Endothelial cell of umbilical vein (primary cell): ENCODE measurements at regions not wholly inside any gene's neighbourhood (a gene's known extent, or its start where the extent isn't known, plus 50 kb on each side); places are given as distances from the start of the nearest gene placed in this dataset.

Experiments used
- BruUV-seq: library from RNA; stranded (reverse); fragments of 400-500 nt; replicated peaks from 2 replicates; lab custom pipeline; 2021; lab: Mats Ljungman, UMichigan
- CTCF ChIA-PET: fragments of 300-600, 350-600 bp; sonication (Branson Sonifier 250); formaldehyde crosslinking; loops from one replicate; lab custom pipeline; 2021; ENCODE audit warnings: antibody characterized with exemption, inconsistent platforms; lab: Charles Lee
- POLR2A ChIA-PET: fragments of 300-600, 350-600 bp; sonication (Branson Sonifier 250); formaldehyde crosslinking; loops from one replicate; lab custom pipeline; 2021; ENCODE audit warnings: antibody characterized with exemption, inconsistent platforms; lab: Charles Lee
- DNase-seq: peaks from one replicate; pipeline ENCODE4 v3.0.0-alpha.2; 2011; ENCODE audit warnings: low read depth, low spot score
- FAIRE-seq: peaks from 2 replicates; lab custom pipeline; 2011; peaks lifted over from hg19 to GRCh38; lab: Jason Lieb, UNC
- H2AFZ ChIP-seq: 2 replicates; pipeline ENCODE4 v1.6.0; 2012; ENCODE audit warnings: low read depth, low read length, control low read depth, inconsistent platforms
- H3K27ac ChIP-seq: 2 replicates; pipeline ENCODE4 v1.5.1; 2011; ENCODE audit warnings: low read depth, mild to moderate bottlenecking, control low read depth, low read length, moderate library complexity; ENCODE audit not compliant: insufficient read depth
- H3K27me3 ChIP-seq, 2 experiments: 2 replicates each; pipeline versions ENCODE4 v1.6.0 to v1.6.1; 2011; ENCODE audit warnings: low read length in 2 of 2, mixed read lengths in 1 of 2; ENCODE audit not compliant: control insufficient read depth in 2 of 2, insufficient read depth in 2 of 2
- H3K36me3 ChIP-seq, 2 experiments: 2 replicates in 1 of 2; 3 replicates in 1 of 2; pipeline ENCODE4 v1.5.1; 2011; ENCODE audit warnings: low read length in 2 of 2, mild to moderate bottlenecking in 1 of 2, moderate library complexity in 1 of 2; ENCODE audit not compliant: control insufficient read depth in 2 of 2, insufficient read depth in 2 of 2; ENCODE audit errors: extremely low read depth in 1 of 2
- H3K4me1 ChIP-seq: 3 replicates; pipeline ENCODE4 v1.5.1; 2011; ENCODE audit warnings: mild to moderate bottlenecking, low read length; ENCODE audit not compliant: control insufficient read depth, insufficient read depth; ENCODE audit errors: extremely low read depth
- H3K4me2 ChIP-seq: 2 replicates; pipeline ENCODE4 v1.6.1; 2011; ENCODE audit warnings: low read length, control low read depth, mixed read lengths; ENCODE audit not compliant: insufficient read depth
- H3K4me3 ChIP-seq, 3 experiments: fragments of 200-600 bp in 1 of 3; sonication (generic), shearing (Covaris generic) in 1 of 3; replicated peaks in 1 of 3; 2 replicates each; pipeline ENCODE4 v1.5.1; 2011 to 2016; ENCODE audit warnings: control low read depth in 3 of 3, low read length in 3 of 3, mild to moderate bottlenecking in 2 of 3, inconsistent platforms in 1 of 3, low read depth in 1 of 3, moderate library complexity in 1 of 3; ENCODE audit not compliant: insufficient read depth in 1 of 3
- H3K79me2 ChIP-seq: 2 replicates; pipeline ENCODE4 v1.6.0; 2012; ENCODE audit warnings: low read length, inconsistent platforms; ENCODE audit not compliant: control insufficient read depth, insufficient read depth
- H3K9ac ChIP-seq: replicated peaks from 2 replicates; pipeline ENCODE3; 2011; ENCODE audit warnings: low read length, control low read depth; ENCODE audit not compliant: insufficient read depth; ENCODE audit errors: extremely low read depth
- H3K9me1 ChIP-seq: replicated peaks from 3 replicates; pipeline ENCODE4 v1.6.0; 2011; ENCODE audit warnings: mild to moderate bottlenecking, low read length; ENCODE audit not compliant: control insufficient read depth, insufficient read depth; ENCODE audit errors: extremely low read depth
- H3K9me3 ChIP-seq: replicated peaks from 2 replicates; pipeline ENCODE4 v1.5.1; 2012; ENCODE audit warnings: low read length, inconsistent platforms; ENCODE audit not compliant: control insufficient read depth, insufficient read depth
- H4K20me1 ChIP-seq: replicated peaks from 2 replicates; pipeline ENCODE3; 2011; ENCODE audit warnings: mild to moderate bottlenecking, low read length; ENCODE audit not compliant: control insufficient read depth, insufficient read depth; ENCODE audit errors: extremely low read depth
- EZH2 ChIP-seq: IDR thresholded peaks from 2 replicates; pipeline ENCODE4 v1.6.1; 2012; ENCODE audit warnings: borderline replicate concordance, low read depth, mild to moderate bottlenecking, moderate library complexity, low read length, inconsistent platforms; ENCODE audit not compliant: severe bottlenecking
- FOS ChIP-seq: IDR thresholded peaks from 2 replicates; pipeline ENCODE4 v1.6.1; 2011; ENCODE audit warnings: mild to moderate bottlenecking, low read length, moderate library complexity, borderline replicate concordance; ENCODE audit not compliant: insufficient read depth
- GATA2 ChIP-seq: IDR thresholded peaks from 2 replicates; pipeline ENCODE4 v1.7.0; 2011; ENCODE audit warnings: low read depth, mild to moderate bottlenecking, moderate library complexity, mixed read lengths, low read length; ENCODE audit not compliant: insufficient read length, insufficient read depth
- JUN ChIP-seq: IDR thresholded peaks from 2 replicates; pipeline ENCODE4 v1.6.1; 2011; ENCODE audit warnings: borderline replicate concordance, low read depth; ENCODE audit not compliant: insufficient read length, insufficient read depth
- MYC ChIP-seq: IDR thresholded peaks from one replicate; pipeline ENCODE4 v1.6.1; 2011; ENCODE audit warnings: mild to moderate bottlenecking, low read depth, low read length
- POLR2A ChIP-seq: IDR thresholded peaks from 2 replicates; pipeline ENCODE4 v1.6.1; 2012; ENCODE audit warnings: low read depth, mild to moderate bottlenecking, control low read depth, low read length
- POLR2AphosphoS5 ChIP-seq: IDR thresholded peaks from 2 replicates; pipeline ENCODE4 v1.6.1; 2012; ENCODE audit warnings: low read depth, mild to moderate bottlenecking, control low read depth, low read length, moderate library complexity; ENCODE audit not compliant: insufficient read depth
- dilution Hi-C: fragments of 300-500 bp; cut with MboI; formaldehyde crosslinking; loops from one replicate; pipeline ENCODE4 v1.15.0; 2019; ENCODE audit warnings: low sequenced_read_pairs; ENCODE audit not compliant: extremely low pct_ligation_motif_present
- intact Hi-C: fragments of 100-400 bp; cut with micrococcal nuclease; formaldehyde crosslinking; loops from one replicate; pipeline ENCODE4 v1.10.0; 2022
- TF ChIP-seq, protein P1 (sequence below), 2 donors: IDR thresholded peaks; 1 replicate in 1 of 2; 2 replicates in 1 of 2; pipeline ENCODE4 v1.5.1; 2011; ENCODE audit warnings: low read length in 2 of 2, mild to moderate bottlenecking in 2 of 2, moderate library complexity in 2 of 2, control low read depth in 1 of 2, inconsistent platforms in 1 of 2, low read depth in 1 of 2; ENCODE audit not compliant: insufficient read depth in 1 of 2; ENCODE audit errors: extremely low read depth in 1 of 2
- TF ChIP-seq, protein P2 (sequence below): IDR thresholded peaks from 2 replicates; pipeline ENCODE4 v1.6.1; 2011; ENCODE audit not compliant: insufficient read depth, insufficient read length

- Histone ChIP-seq H3K27ac (no peak overlapping the region), H3K4me1 (peaks cover 10% of the 10 kb centered on the region), H3K4me2 (no peak overlapping the region), H2AFZ (no peak overlapping the region), H3K27me3 (no peaks in the 10 kb centered on the region), H3K9me3 (no peaks in the 10 kb centered on the region), H3K9ac (no peak overlapping the region), H4K20me1 (no peaks in the 10 kb centered on the region), H3K4me3 (no peak overlapping the region), H3K36me3 (no peaks in the 10 kb centered on the region), H3K9me1 (no peaks in the 10 kb centered on the region), H3K79me2 (no peaks in the 10 kb centered on the region)
- ChIA-PET POLR2A (interaction anchor here (1.9 kb wide), 1 partner anchor 154 kb away, joined by 4 read pairs; the partner anchor contains the start of gene CITED2), CTCF (no interaction called here)
- no peak for FAIRE-seq
- intact Hi-C loops (no loop called here), dilution Hi-C loops (no loop called here)
- TF ChIP-seq GATA2: no peak
- no peak for TF ChIP-seq MYC
- no peak for TF ChIP-seq EZH2
- no peak for TF ChIP-seq FOS
- no peak for TF ChIP-seq POLR2A
- no peak for TF ChIP-seq JUN
- TF ChIP-seq POLR2AphosphoS5: no peak
- TF ChIP-seq, protein P1, sequence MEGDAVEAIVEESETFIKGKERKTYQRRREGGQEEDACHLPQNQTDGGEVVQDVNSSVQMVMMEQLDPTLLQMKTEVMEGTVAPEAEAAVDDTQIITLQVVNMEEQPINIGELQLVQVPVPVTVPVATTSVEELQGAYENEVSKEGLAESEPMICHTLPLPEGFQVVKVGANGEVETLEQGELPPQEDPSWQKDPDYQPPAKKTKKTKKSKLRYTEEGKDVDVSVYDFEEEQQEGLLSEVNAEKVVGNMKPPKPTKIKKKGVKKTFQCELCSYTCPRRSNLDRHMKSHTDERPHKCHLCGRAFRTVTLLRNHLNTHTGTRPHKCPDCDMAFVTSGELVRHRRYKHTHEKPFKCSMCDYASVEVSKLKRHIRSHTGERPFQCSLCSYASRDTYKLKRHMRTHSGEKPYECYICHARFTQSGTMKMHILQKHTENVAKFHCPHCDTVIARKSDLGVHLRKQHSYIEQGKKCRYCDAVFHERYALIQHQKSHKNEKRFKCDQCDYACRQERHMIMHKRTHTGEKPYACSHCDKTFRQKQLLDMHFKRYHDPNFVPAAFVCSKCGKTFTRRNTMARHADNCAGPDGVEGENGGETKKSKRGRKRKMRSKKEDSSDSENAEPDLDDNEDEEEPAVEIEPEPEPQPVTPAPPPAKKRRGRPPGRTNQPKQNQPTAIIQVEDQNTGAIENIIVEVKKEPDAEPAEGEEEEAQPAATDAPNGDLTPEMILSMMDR (IDR thresholded peaks at IDR 0.05; ENCODE audit: extremely low read depth in 1 of 2, insufficient read depth in 1 of 2, low read depth in 1 of 2, low read length in 2 of 2): no peak
- TF ChIP-seq, protein P2, sequence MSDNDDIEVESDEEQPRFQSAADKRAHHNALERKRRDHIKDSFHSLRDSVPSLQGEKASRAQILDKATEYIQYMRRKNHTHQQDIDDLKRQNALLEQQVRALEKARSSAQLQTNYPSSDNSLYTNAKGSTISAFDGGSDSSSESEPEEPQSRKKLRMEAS: no peak
- no peak for DNase-seq
- no TSS peak for BruUV-seq
Observed at GRCh38 chr6:139528471-139528870, 154.0 kb upstream of the CITED2 start.
